A673 (cell line): ENCODE measurements at regions not wholly inside any gene's neighbourhood (a gene's known extent, or its start where the extent isn't known, plus 50 kb on each side); places are given as distances from the start of the nearest gene placed in this dataset.

Experiments
- CTCF ChIP-seq: fragments of 300-800, 200-600 bp; sonication (generic); conservative IDR thresholded peaks from 2 replicates; pipeline ENCODE4 v1.5.1; 2017; ENCODE audit warnings: low read depth, mild to moderate bottlenecking, antibody characterized with exemption, low read length, moderate library complexity, mixed read lengths
- EZH2 ChIP-seq: fragments of 200-600 bp; sonication (generic); IDR thresholded peaks from 2 replicates; pipeline ENCODE4 v1.6.1; 2017; ENCODE audit warnings: borderline replicate concordance, low read depth, mild to moderate bottlenecking, mixed read lengths, antibody characterized with exemption, low read length; ENCODE audit not compliant: poor library complexity, severe bottlenecking

GRCh38 chr18:47749600-47749973 lies 180.9 kb downstream of the SMAD2 start:
- TF ChIP-seq CTCF = no peak
- TF ChIP-seq EZH2 = no peak
